HepG2 (cell line): ENCODE measurements at regions not wholly inside any gene's neighbourhood (a gene's known extent, or its start where the extent isn't known, plus 50 kb on each side); places are given as distances from the start of the nearest gene placed in this dataset.
A peak's percentile ranks its signal among the peaks of the same experiment; 100 is the strongest.

ENCODE experiments used
- ARID5B ChIP-seq: IDR thresholded peaks from 2 replicates; pipeline ENCODE4 v1.4.0; 2020; ENCODE audit warnings: mild to moderate bottlenecking, missing genetic modification reagents
- CENPT ChIP-seq: sonication (generic); formaldehyde crosslinking; IDR thresholded peaks from 2 replicates; pipeline ENCODE4 v1.8.0; 2022; ENCODE audit warnings: low read depth, mild to moderate bottlenecking, moderate library complexity, missing genetic modification reagents
- EEA1 ChIP-seq: sonication (generic); formaldehyde crosslinking; IDR thresholded peaks from 2 replicates; pipeline ENCODE4 v1.5.1; 2020; ENCODE audit warnings: mild to moderate bottlenecking, missing genetic modification reagents, borderline replicate concordance
- FOXA3 ChIP-seq: IDR thresholded peaks from 2 replicates; pipeline ENCODE4 v1.6.1; 2016; ENCODE audit warnings: missing genetic modification reagents, missing compliant biosample characterization
- HNRNPH1 ChIP-seq: fragments of 200-400 bp; formaldehyde crosslinking; optimal IDR thresholded peaks from 2 replicates; pipeline ENCODE3; 2017; ENCODE audit warnings: mild to moderate bottlenecking, low read depth, low read length
- NCOA2 ChIP-seq: sonication (generic); formaldehyde crosslinking; IDR thresholded peaks from 2 replicates; pipeline ENCODE4 v1.8.0; 2022; ENCODE audit warnings: inconsistent platforms
- POGK ChIP-seq: sonication (generic); formaldehyde crosslinking; conservative IDR thresholded peaks from 2 replicates; pipeline ENCODE4 v1.8.0; 2022; ENCODE audit warnings: mild to moderate bottlenecking, moderate library complexity, missing genetic modification reagents
- RFX5 ChIP-seq: IDR thresholded peaks from 2 replicates; pipeline ENCODE4 v1.6.1; 2011; ENCODE audit warnings: low read depth, low read length, improper control_type of control experiment
- ZNF282 ChIP-seq: fragments of 450-650 bp; IDR thresholded peaks from 2 replicates; pipeline ENCODE4 v1.6.1; 2018; ENCODE audit not compliant: partially characterized antibody
- ZNF407 ChIP-seq: sonication (generic); formaldehyde crosslinking; IDR thresholded peaks from one replicate; pipeline ENCODE4 v1.5.1; 2020; ENCODE audit warnings: mild to moderate bottlenecking, missing genetic modification reagents; ENCODE audit errors: not compliant biosample characterization
- ZNF468 ChIP-seq: sonication (generic); formaldehyde crosslinking; IDR thresholded peaks from 2 replicates; pipeline ENCODE4 v1.8.0; 2022; ENCODE audit warnings: mild to moderate bottlenecking, moderate library complexity, missing genetic modification reagents
- ZNF570 ChIP-seq: sonication (generic); formaldehyde crosslinking; IDR thresholded peaks from 2 replicates; pipeline ENCODE4 v1.4.0; 2020; ENCODE audit warnings: mild to moderate bottlenecking, missing genetic modification reagents, borderline replicate concordance
- ZNF576 ChIP-seq: sonication (generic); formaldehyde crosslinking; IDR thresholded peaks from 2 replicates; pipeline ENCODE4 v1.4.0; 2020; ENCODE audit warnings: mild to moderate bottlenecking, missing genetic modification reagents
- ZNF713 ChIP-seq: sonication (generic); formaldehyde crosslinking; IDR thresholded peaks from 2 replicates; pipeline ENCODE4 v1.4.0; 2020; ENCODE audit warnings: mild to moderate bottlenecking, missing genetic modification reagents
- ZNF788 ChIP-seq: sonication (generic); formaldehyde crosslinking; IDR thresholded peaks from 2 replicates; pipeline ENCODE4 v1.5.0; 2020; ENCODE audit warnings: mild to moderate bottlenecking, missing genetic modification reagents, borderline replicate concordance

GRCh38 chr16:8262299-8262698 lies 328.0 kb downstream of the TMEM114 start (continued):
- no peak for TF ChIP-seq ZNF407 (CRISPR knock-in tag)
- no peak for TF ChIP-seq CENPT (CRISPR knock-in tag)
- TF ChIP-seq NCOA2, result no peak
- TF ChIP-seq ZNF788 (CRISPR knock-in tag), result no peak
- no peak for TF ChIP-seq EEA1 (CRISPR knock-in tag)
- no peak for TF ChIP-seq ZNF713 (CRISPR knock-in tag)
- TF ChIP-seq RFX5, result no peak
- no peak for TF ChIP-seq ZNF282
- TF ChIP-seq HNRNPH1, result no peak
- no peak for TF ChIP-seq ZNF576
- no peak for TF ChIP-seq POGK
- no peak for TF ChIP-seq ZNF468 (CRISPR knock-in tag)
- no peak for TF ChIP-seq ZNF570 (CRISPR knock-in tag)
- TF ChIP-seq FOXA3 (CRISPR knock-in tag), result peak; percentile 74
- 0 out of 2 replicates have a peak, but pooled peaks have one; percentile 19 for TF ChIP-seq ARID5B
